Kidney (tissue), 13 donors: ENCODE measurements at regions not wholly inside any gene's neighbourhood (a gene's known extent, or its start where the extent isn't known, plus 50 kb on each side); places are given as distances from the start of the nearest gene placed in this dataset.

Experiments used
- DNase-seq, 5 donors: peaks; one replicate each; pipeline ENCODE4 v3.0.0-alpha.2; 2013 to 2020
- FAIRE-seq: peaks from 2 replicates; lab custom pipeline; 2012; peaks lifted over from hg19 to GRCh38; lab: Jason Lieb, UNC
- H3K27ac ChIP-seq, 2 donors: one replicate each; pipeline ENCODE4 v1.7.0; 2013; ENCODE audit warnings: low read depth in 2 of 2, low read length in 2 of 2, inconsistent platforms in 1 of 2
- H3K27me3 ChIP-seq: one replicate; pipeline ENCODE4 v1.7.1; 2013; ENCODE audit warnings: low read length, inconsistent platforms; ENCODE audit not compliant: control insufficient read depth, insufficient read depth
- H3K36me3 ChIP-seq, 3 donors: one replicate each; pipeline versions ENCODE4 v1.7.0 to v1.7.1; 2013; ENCODE audit warnings: low read length in 3 of 3, control low read depth in 1 of 3, inconsistent platforms in 1 of 3; ENCODE audit not compliant: insufficient read depth in 3 of 3, control insufficient read depth in 2 of 3
- H3K4me1 ChIP-seq, 3 donors: one replicate each; pipeline versions ENCODE4 v1.7.0 to v1.7.1; 2013; ENCODE audit warnings: low read length in 3 of 3, inconsistent platforms in 1 of 3, low read depth in 1 of 3; ENCODE audit not compliant: control insufficient read depth in 2 of 3, insufficient read depth in 2 of 3
- H3K4me3 ChIP-seq, 3 donors: one replicate each; pipeline versions ENCODE4 v1.7.0 to v1.8.1; 2013; ENCODE audit warnings: low read length in 3 of 3, control low read depth in 1 of 3, inconsistent platforms in 1 of 3
- H3K9ac ChIP-seq, 3 donors: one replicate each; pipeline versions ENCODE4 v1.7.0 to v1.7.1; 2013; ENCODE audit warnings: low read length in 3 of 3, control low read depth in 1 of 3, inconsistent platforms in 1 of 3
- H3K9me3 ChIP-seq, 3 donors: one replicate each; pipeline versions ENCODE4 v1.7.0 to v1.7.1; 2013; ENCODE audit warnings: low read length in 3 of 3, control low read depth in 1 of 3, inconsistent platforms in 1 of 3; ENCODE audit not compliant: control insufficient read depth in 2 of 3, insufficient read depth in 1 of 3
- CTCF ChIP-seq: IDR thresholded peaks from 3 replicates; pipeline ENCODE4 v1.5.1; 2012; ENCODE audit warnings: mild to moderate bottlenecking, moderate library complexity, borderline replicate concordance; ENCODE audit not compliant: insufficient read depth; ENCODE audit errors: extremely low read depth
- intact Hi-C: fragments of 100-400 bp; cut with DNase I; formaldehyde crosslinking; loops from one replicate; pipeline ENCODE4 v1.11.1; 2022
- donor health status: control.
- donor health status: control.
- donor health status: control.
- donor health status: control.
- donor health status: control.
- donor health status: DM: yes; HTN: yes; CAD: no.
- donor health status: Normal renal cell carcinoma (clear cell type).

GRCh38 chr3:73883497-73883896 lies 258.8 kb upstream of the PDZRN3 start:
- DNase-seq (no peak), FAIRE-seq (no peak)
- Histone ChIP-seq H3K9me3 (no peaks in the 10 kb centered on the region), H3K27ac (no peak overlapping the region), H3K36me3 (no peaks in the 10 kb centered on the region), H3K4me1 (no peaks in the 10 kb centered on the region), H3K27me3 (no peaks in the 10 kb centered on the region), H3K4me3 (no peak overlapping the region), H3K9ac (no peak overlapping the region)
- intact Hi-C loops = no loop called here
- no peak for TF ChIP-seq CTCF

GRCh38 chr3:73874606-73875369 lies 250.0 kb upstream of the PDZRN3 start:
- H3K9me3 ChIP-seq = no peaks in the 10 kb centered on the region
- no peaks in the 10 kb centered on the region for H3K4me1 ChIP-seq
- no peak overlapping the region for H3K9ac ChIP-seq
- no peak overlapping the region for H3K4me3 ChIP-seq
- intact Hi-C loops = no loop called here
- no peak overlapping the region for H3K27ac ChIP-seq
- DNase-seq (no peak), FAIRE-seq (no peak)
- H3K36me3 ChIP-seq = no peaks in the 10 kb centered on the region
- no peak for TF ChIP-seq CTCF
- no peaks in the 10 kb centered on the region for H3K27me3 ChIP-seq

DNA sequence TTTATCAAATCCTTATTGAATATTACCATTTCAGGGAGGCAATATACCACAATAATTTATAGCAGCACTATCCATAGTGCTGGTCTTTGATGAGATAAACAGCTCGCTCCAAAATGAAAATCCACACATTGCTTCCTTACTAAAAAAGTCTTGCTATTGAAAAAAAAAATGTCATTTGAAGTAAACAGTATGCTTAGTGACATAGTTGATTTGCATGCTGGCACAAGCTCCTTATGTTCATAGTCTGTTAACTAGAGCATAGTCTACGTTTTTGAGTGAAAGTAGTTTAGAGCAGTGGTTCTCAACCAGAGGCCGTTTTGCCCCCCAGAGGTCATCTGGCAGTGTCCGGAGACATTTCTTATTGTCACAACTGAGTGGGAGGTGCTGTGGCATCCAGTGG lies 249.4 kb upstream of the PDZRN3 start:
- intact Hi-C loops = no loop called here
- Histone ChIP-seq H3K9me3 (no peaks in the 10 kb centered on the region), H3K27ac (no peak overlapping the region), H3K4me3 (no peak overlapping the region), H3K27me3 (no peaks in the 10 kb centered on the region), H3K9ac (no peak overlapping the region), H3K4me1 (no peaks in the 10 kb centered on the region), H3K36me3 (no peaks in the 10 kb centered on the region)
- DNase-seq (no peak), FAIRE-seq (no peak)
- TF ChIP-seq CTCF = no peak
